IPS-15b (cell line): ENCODE measurements at regions not wholly inside any gene's neighbourhood (a gene's known extent, or its start where the extent isn't known, plus 50 kb on each side); places are given as distances from the start of the nearest gene placed in this dataset.

Source experiments
- H3K27me3 ChIP-seq: one replicate; pipeline ENCODE4 v1.6.1; 2013; ENCODE audit warnings: low read length; ENCODE audit not compliant: control insufficient read depth, insufficient read depth
- H3K36me3 ChIP-seq: one replicate; pipeline ENCODE4 v1.6.1; 2013; ENCODE audit warnings: low read length; ENCODE audit not compliant: control insufficient read depth, insufficient read depth
- H3K4me1 ChIP-seq: one replicate; pipeline ENCODE4 v1.6.1; 2013; ENCODE audit warnings: mild to moderate bottlenecking, low read length; ENCODE audit not compliant: control insufficient read depth, insufficient read depth
- H3K4me3 ChIP-seq: one replicate; pipeline ENCODE4 v1.5.1; 2013; ENCODE audit warnings: low read depth, low read length
- H3K9ac ChIP-seq: one replicate; pipeline ENCODE4 v1.6.1; 2013; ENCODE audit warnings: low read depth, mild to moderate bottlenecking, low read length
- H3K9me3 ChIP-seq: one replicate; pipeline ENCODE4 v1.6.1; 2013; ENCODE audit warnings: mild to moderate bottlenecking, low read length; ENCODE audit not compliant: control insufficient read depth, insufficient read depth

DNA sequence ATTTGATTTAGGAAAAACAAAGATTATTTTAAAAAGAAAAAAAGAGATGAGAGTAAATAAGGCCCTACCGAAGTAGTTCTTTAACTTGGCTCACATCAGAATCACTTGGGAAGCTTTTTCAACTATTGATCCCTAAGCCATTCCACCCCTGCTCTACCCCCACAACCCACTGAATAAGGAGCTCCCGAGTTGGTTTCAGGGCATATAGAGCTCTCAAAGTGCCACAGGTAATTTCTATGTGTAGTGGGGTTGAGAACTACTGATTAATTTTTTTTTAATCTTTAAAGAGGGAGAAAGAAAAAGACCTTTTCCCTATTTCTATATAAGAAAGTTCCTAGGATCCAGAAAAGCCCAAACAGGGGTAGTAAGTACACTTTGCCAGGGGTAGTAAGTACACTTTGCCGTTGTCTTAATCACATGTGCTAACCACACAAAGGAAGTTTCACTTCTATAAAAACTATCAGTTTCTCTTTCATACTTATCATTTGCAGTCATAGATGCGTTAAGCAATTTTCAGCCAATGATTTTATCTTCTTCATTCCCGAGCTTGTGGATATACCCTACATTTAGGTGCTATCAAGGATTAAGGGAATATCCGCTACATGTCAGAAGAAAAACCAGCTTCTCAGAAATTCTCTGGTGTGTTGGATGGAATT lies 108.4 kb upstream of the ZC3H12C start:
- H3K36me3 ChIP-seq: no peaks in the 10 kb centered on the region
- no peak overlapping the region for H3K4me3 ChIP-seq
- H3K9me3 ChIP-seq: no peaks in the 10 kb centered on the region
- no peaks in the 10 kb centered on the region for H3K27me3 ChIP-seq
- no peak overlapping the region for H3K9ac ChIP-seq
- H3K4me1 ChIP-seq: no peaks in the 10 kb centered on the region

DNA sequence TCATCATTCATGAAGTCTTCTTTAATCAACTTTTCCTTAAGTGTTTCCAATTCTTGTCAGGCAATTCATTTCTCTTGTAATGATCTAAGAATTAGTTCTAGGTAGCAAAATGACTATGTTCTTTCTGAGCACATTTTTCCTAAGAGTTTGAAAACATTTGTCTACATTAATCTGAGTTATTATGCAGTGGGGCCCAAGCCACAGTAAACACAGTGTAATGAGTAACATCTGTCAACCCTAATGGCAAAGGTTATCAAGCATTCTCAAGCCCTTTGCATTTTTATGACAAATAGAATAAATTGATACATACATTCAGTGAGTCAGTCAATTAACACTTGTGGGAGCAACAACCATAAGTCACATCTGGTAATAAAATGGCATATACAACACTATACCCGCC lies 106.7 kb upstream of the ZC3H12C start:
- Histone ChIP-seq H3K27me3 (no peaks in the 10 kb centered on the region), H3K9me3 (no peaks in the 10 kb centered on the region), H3K9ac (no peak overlapping the region), H3K4me3 (no peak overlapping the region), H3K36me3 (no peaks in the 10 kb centered on the region), H3K4me1 (no peaks in the 10 kb centered on the region)

DNA sequence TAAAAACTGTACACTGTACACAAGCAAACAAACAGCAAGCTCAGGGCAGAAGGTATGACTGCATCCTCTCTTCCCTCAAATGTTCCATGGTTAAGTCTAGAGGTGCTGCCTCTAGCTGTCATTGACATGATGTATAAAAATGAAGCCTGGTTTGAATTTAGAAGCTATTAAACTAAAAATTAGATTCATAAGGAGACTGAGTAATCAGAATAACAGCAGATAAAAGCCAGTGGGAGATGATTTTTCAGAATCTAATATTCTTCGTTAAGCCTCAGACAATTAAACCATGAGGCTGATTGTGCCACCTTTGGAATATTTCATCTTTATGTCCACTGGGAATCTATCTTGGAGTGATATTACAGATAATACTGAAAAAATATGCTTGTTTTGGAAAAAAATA lies 101.4 kb upstream of the ZC3H12C start:
- H3K27me3 ChIP-seq: no peaks in the 10 kb centered on the region
- H3K9me3 ChIP-seq: no peaks in the 10 kb centered on the region
- H3K4me3 ChIP-seq: no peak overlapping the region
- no peaks in the 10 kb centered on the region for H3K4me1 ChIP-seq
- no peaks in the 10 kb centered on the region for H3K36me3 ChIP-seq
- H3K9ac ChIP-seq: no peak overlapping the region

DNA sequence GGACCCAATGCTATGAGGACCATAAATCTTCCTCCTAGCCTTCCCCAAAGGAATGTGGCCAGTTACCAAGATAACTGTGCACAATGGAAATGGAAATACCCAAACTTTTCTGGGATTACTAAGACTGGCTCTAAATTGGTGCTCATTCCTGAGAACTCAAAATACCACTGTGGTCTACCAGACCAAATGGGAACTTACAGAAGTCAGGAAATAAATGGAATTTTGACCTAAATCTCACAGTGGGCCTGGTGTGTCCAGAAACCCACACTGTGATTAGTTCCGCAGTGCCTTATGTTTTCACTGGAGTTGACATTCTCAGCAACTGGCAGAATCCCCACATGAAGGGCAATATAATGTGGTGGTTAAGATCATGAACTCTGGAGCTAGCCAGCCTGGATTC lies 99.4 kb upstream of the ZC3H12C start:
- Histone ChIP-seq H3K4me1 (no peaks in the 10 kb centered on the region), H3K36me3 (no peaks in the 10 kb centered on the region), H3K27me3 (no peaks in the 10 kb centered on the region), H3K9me3 (no peaks in the 10 kb centered on the region), H3K9ac (no peak overlapping the region), H3K4me3 (no peak overlapping the region)

DNA sequence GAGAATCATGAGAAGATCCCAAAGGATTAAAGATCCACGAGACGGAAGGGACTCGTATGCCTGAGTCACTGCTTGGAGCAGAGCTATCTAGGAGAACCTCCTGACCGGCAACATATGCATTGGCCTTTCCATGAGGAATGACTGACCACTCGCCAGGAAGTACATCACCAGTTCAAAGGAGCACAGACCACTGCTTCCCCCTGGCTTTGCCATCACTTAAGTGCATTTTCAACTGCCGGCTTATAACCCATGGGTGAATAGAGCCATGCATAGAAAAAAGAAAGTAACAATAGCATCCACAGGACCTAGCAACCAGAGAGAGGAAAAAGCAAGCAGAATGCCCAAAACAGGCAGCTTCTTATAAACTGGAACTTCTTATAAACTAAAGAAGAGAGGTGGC lies 98.3 kb upstream of the ZC3H12C start:
- H3K4me1 ChIP-seq: no peaks in the 10 kb centered on the region
- no peaks in the 10 kb centered on the region for H3K36me3 ChIP-seq
- H3K4me3 ChIP-seq: no peak overlapping the region
- no peaks in the 10 kb centered on the region for H3K27me3 ChIP-seq
- H3K9me3 ChIP-seq: no peaks in the 10 kb centered on the region
- H3K9ac ChIP-seq: no peak overlapping the region

DNA sequence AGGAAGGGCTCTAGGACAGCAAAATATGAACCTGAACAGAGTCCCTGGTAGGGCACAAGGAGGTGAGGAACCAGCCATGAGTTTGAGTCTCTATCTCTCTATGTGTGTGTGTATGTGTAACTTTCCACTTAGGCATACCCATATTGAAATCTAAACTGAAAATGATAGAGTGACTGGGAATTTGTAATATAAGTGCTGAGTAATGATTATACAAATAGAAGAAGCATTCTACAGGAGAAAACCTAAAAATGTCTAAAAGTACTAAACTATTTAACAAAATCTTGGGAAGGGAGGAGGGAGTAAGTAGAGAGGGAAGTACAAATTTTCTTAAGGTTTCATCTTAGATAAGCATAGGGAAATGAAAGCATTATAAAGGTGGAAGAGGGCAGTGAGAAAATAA lies 97.1 kb upstream of the ZC3H12C start:
- Histone ChIP-seq H3K4me3 (no peak overlapping the region), H3K9ac (no peak overlapping the region), H3K27me3 (no peaks in the 10 kb centered on the region), H3K36me3 (no peaks in the 10 kb centered on the region), H3K9me3 (no peaks in the 10 kb centered on the region), H3K4me1 (no peaks in the 10 kb centered on the region)

DNA sequence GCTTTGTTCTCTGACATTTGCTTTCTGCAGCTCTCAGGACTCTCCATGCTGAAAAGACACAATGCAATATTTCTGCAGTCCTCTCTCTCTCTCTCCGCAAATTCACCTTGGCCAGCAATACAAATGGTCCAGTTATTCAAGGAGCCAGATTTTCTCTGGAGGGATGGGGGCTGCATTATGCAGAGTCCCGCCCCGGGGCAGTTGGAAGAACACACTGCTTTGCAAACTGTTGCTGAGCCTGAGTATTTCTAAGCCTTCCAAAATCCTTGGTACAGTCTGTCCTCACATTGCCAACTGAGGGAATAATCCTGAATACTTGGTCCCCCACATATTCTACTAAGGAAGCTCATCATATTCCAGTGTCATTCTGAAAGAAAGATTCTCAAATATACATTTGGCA lies 94.3 kb upstream of the ZC3H12C start:
- no peaks in the 10 kb centered on the region for H3K36me3 ChIP-seq
- H3K9me3 ChIP-seq: no peaks in the 10 kb centered on the region
- H3K4me3 ChIP-seq: no peak overlapping the region
- no peaks in the 10 kb centered on the region for H3K27me3 ChIP-seq
- no peak overlapping the region for H3K9ac ChIP-seq
- no peaks in the 10 kb centered on the region for H3K4me1 ChIP-seq

DNA sequence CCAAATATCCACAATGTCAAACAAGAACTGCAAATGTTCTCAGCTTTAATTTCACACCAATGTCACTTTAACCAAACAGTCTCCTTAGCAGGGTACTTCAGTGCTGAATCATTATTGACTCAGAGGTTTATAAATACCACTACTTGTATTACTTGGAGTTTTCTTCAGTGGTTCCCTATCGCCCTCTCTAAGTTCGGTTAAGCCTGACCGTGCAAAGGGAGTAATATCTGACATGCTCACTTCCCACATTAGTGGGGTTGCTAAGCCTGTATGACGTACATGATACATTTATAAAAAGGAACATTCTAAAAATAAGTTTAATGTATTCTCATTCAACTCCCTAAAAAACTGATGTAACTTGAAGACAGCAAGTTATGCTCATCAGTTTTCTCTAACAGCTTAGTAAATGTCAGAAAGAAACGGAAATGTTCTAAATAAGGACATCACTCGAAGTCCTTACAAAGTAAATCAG lies 93.1 kb upstream of the ZC3H12C start:
- Histone ChIP-seq H3K9me3 (no peaks in the 10 kb centered on the region), H3K9ac (no peak overlapping the region), H3K36me3 (no peaks in the 10 kb centered on the region), H3K4me3 (no peak overlapping the region), H3K4me1 (no peaks in the 10 kb centered on the region), H3K27me3 (no peaks in the 10 kb centered on the region)

DNA sequence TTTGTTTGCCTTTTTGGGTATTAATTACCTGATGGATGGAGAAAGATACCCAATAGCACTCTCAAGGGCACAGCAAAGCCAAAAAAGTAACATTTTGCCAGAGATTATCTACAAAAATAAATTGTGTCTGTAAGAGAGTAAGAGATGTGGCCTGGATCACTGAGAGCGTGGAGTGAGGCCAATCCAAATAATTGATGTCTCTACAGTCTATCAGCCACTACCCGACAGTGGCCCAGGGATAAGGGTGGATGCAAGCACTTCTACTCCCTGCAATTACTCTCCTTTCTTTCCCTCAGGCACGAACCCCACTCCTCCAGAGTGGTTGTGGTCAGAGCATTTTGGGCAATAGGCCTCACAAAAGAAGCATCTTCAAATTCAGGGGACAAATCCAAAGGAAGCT lies 92.3 kb upstream of the ZC3H12C start:
- no peaks in the 10 kb centered on the region for H3K9me3 ChIP-seq
- no peaks in the 10 kb centered on the region for H3K4me1 ChIP-seq
- H3K4me3 ChIP-seq: no peak overlapping the region
- H3K27me3 ChIP-seq: no peaks in the 10 kb centered on the region
- no peak overlapping the region for H3K9ac ChIP-seq
- H3K36me3 ChIP-seq: no peaks in the 10 kb centered on the region

DNA sequence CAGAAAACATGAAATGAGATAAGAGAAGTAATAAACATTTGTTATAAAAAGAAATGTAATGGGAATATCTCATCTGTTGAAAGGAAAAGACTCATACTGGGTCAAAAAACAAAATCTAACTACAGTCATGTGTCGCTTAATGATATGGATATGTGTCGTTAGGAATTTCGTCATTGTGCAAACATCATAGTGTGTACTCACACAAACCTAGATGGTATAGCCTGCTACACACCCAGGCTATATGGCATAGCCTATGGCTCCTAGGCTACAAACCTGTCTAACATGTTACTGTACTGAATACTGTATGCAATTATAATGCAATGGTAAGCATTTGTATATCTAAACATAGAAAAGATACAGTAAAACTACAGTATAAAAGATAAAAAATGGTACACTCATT lies 89.8 kb upstream of the ZC3H12C start:
- Histone ChIP-seq H3K4me1 (no peaks in the 10 kb centered on the region), H3K27me3 (no peaks in the 10 kb centered on the region), H3K36me3 (no peaks in the 10 kb centered on the region), H3K9me3 (no peaks in the 10 kb centered on the region), H3K4me3 (no peak overlapping the region), H3K9ac (no peak overlapping the region)

DNA sequence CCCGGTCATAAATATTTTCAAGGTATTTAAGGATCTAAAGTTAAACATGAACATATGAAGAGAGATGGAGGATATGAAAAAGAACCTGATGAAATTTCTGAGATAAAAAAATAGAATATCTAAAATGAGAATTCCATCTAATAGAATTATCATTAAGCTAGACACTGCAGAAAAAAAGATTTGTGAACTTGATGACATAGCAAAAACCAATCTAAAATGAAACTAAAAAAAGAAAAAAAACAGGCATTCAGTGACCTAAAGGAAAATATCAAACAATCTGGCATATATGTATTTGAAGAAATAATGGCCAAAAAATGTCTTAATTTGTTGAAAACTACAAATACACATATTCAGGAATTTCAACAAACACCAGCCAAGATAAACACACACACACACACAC lies 81.6 kb upstream of the ZC3H12C start:
- Histone ChIP-seq H3K4me3 (no peak overlapping the region), H3K36me3 (no peaks in the 10 kb centered on the region), H3K27me3 (no peaks in the 10 kb centered on the region), H3K4me1 (no peaks in the 10 kb centered on the region), H3K9me3 (no peaks in the 10 kb centered on the region), H3K9ac (no peak overlapping the region)

DNA sequence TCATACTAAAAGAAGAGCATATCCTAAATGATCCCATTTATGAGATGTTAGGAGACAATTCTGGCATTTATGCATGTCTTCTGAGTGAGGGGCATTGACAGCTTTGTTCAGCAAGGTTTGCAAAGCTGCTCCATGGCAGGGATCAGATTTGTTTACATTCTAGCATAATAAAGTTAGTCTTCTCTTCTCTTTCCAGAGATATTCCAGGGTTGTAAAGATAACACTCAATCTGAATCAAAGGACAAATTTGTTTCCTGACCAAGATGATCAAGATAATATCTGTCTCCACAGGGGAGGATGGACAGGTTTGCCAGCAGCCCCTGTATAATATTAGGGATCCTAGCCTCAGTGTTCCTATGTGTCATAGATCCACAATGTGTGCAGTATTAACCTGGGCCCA lies 77.5 kb upstream of the ZC3H12C start:
- Histone ChIP-seq H3K27me3 (no peaks in the 10 kb centered on the region), H3K36me3 (no peaks in the 10 kb centered on the region), H3K9me3 (no peaks in the 10 kb centered on the region), H3K4me1 (no peaks in the 10 kb centered on the region), H3K4me3 (no peak overlapping the region), H3K9ac (no peak overlapping the region)
